Glomerular visceral epithelial cell (primary cell): ENCODE measurements at regions not wholly inside any gene's neighbourhood (a gene's known extent, or its start where the extent isn't known, plus 50 kb on each side); places are given as distances from the start of the nearest gene placed in this dataset.
A peak's percentile ranks its signal among the peaks of the same experiment; 100 is the strongest.

Experiments used
- DNase-seq: peaks from one replicate; pipeline ENCODE4 v3.0.0-alpha.2; 2016; ENCODE audit errors: extremely low spot score

- DNase-seq = peak; percentile 80
Measured at GRCh38 chr5:109945097-109945678, 255.5 kb downstream of the MAN2A1 start.

- no peak for DNase-seq
Measured at GRCh38 chr5:109945723-109946480, 256.2 kb downstream of the MAN2A1 start.

- DNase-seq = no peak
Measured at GRCh38 chr5:109946610-109947009, 256.9 kb downstream of the MAN2A1 start.

GRCh38 chr5:109947667-109948066 lies 257.9 kb downstream of the MAN2A1 start:
- DNase-seq = no peak

- no peak for DNase-seq
Measured at GRCh38 chr5:109950634-109951033, 260.9 kb downstream of the MAN2A1 start.

GRCh38 chr5:109951348-109951747 lies 261.6 kb downstream of the MAN2A1 start:
- no peak for DNase-seq

GRCh38 chr5:109951758-109952157 lies 262.0 kb downstream of the MAN2A1 start:
- no peak for DNase-seq

- no peak for DNase-seq
Measured at GRCh38 chr5:109953761-109954160, 264.0 kb downstream of the MAN2A1 start.

GRCh38 chr5:109956884-109957283 lies 267.2 kb downstream of the MAN2A1 start:
- DNase-seq = no peak

GRCh38 chr5:109958082-109958481 lies 268.4 kb downstream of the MAN2A1 start:
- no peak for DNase-seq

GRCh38 chr5:109959652-109960051 lies 269.9 kb downstream of the MAN2A1 start:
- DNase-seq = no peak

GRCh38 chr5:109961751-109962150 lies 272.0 kb downstream of the MAN2A1 start:
- no peak for DNase-seq

- DNase-seq = peak; percentile 9
Measured at GRCh38 chr5:109962882-109963603, 273.3 kb downstream of the MAN2A1 start.

- DNase-seq = peak; percentile 63
Measured at GRCh38 chr5:109964136-109964535, 274.4 kb downstream of the MAN2A1 start.

GRCh38 chr5:109965634-109966033 lies 275.9 kb downstream of the MAN2A1 start:
- DNase-seq = no peak

- no peak for DNase-seq
Measured at GRCh38 chr5:109971968-109972367, 282.2 kb downstream of the MAN2A1 start.

- DNase-seq = no peak
Measured at GRCh38 chr5:109981979-109982378, 292.3 kb downstream of the MAN2A1 start.

- DNase-seq = no peak
Measured at GRCh38 chr5:109982966-109983534, 293.3 kb downstream of the MAN2A1 start.

- no peak for DNase-seq
Measured at GRCh38 chr5:109986726-109987125, 297.0 kb downstream of the MAN2A1 start.

- no peak for DNase-seq
Measured at GRCh38 chr5:109987355-109987754, 297.6 kb downstream of the MAN2A1 start.

GRCh38 chr5:109987970-109988369 lies 298.2 kb downstream of the MAN2A1 start:
- no peak for DNase-seq

- no peak for DNase-seq
Measured at GRCh38 chr5:109989161-109989560, 299.4 kb downstream of the MAN2A1 start.
